Nephron (organoid): ENCODE measurements at regions not wholly inside any gene's neighbourhood (a gene's known extent, or its start where the extent isn't known, plus 50 kb on each side); places are given as distances from the start of the nearest gene placed in this dataset.

Experiments
- H3K27ac Mint-ChIP-seq, 3 experiments: 2 replicates each; pipeline ENCODE4 v1.8.0; 2020; ENCODE audit warnings: mixed read lengths in 3 of 3, mild to moderate bottlenecking in 2 of 3, moderate library complexity in 1 of 3
- H3K27me3 Mint-ChIP-seq: 2 replicates; pipeline ENCODE4 v1.8.0; 2021; ENCODE audit warnings: low read depth, mild to moderate bottlenecking, moderate library complexity, mixed read lengths
- H3K36me3 Mint-ChIP-seq: 2 replicates; pipeline ENCODE4 v1.8.0; 2020; ENCODE audit warnings: low read depth, mixed read lengths
- H3K4me1 Mint-ChIP-seq: 2 replicates; pipeline ENCODE4 v1.8.0; 2020; ENCODE audit warnings: mixed read lengths
- H3K4me3 Mint-ChIP-seq, 3 experiments: 2 replicates each; pipeline ENCODE4 v1.8.0; 2020; ENCODE audit warnings: mild to moderate bottlenecking in 3 of 3, mixed read lengths in 3 of 3, moderate library complexity in 2 of 3
- H3K9me3 Mint-ChIP-seq: 2 replicates; pipeline ENCODE4 v1.8.0; 2020; ENCODE audit warnings: mixed read lengths
- TF ChIP-seq, protein P1 (sequence below), 3 experiments: fragments of 200-600 bp; sonication (generic); IDR thresholded peaks; one replicate each; pipeline ENCODE4 v1.5.0; 2021; ENCODE audit warnings: antibody characterized with exemption in 3 of 3; ENCODE audit not compliant: unreplicated experiment in 3 of 3

DNA sequence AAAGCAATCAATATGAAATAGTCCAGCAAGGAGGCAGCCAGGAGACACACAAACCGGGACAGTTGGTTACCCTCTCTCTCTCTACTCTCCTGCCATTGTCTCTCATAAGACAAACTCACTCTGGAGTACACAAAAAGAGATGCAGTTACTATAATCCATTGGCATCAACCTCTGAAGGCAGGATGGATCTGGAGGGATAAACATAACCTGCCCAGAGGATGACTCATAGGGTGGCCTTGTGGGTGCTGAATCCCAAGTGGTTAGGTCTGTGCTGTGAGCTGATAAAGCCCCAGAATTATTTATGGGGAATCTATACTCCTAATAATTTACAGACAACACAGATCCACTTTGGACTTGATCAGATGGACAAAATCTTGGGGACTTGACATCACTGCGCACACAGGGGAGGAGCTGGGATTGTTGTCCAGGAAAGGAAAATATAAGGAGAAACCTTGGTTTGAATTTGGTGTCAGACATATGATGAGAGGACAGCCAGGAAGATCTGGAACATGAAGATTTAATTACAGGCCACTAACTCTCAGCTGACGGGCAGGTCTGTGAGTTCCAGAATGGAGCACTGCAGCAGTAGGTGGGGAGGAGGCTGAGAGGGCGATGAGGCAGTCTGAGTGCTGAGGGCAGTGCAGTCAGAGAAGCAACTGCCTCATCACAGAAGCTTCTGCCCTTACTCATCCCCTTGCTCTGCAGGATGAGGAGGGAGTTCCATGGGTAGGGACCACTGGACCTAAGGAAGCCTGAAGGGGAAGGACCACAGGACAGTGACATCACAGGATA is 113.9 kb upstream of the PRSS58 start:
- Mint-ChIP-seq H3K4me3 (no peak overlapping the region), H3K27me3 (peaks cover 5% of the 10 kb centered on the region), H3K27ac (no peak overlapping the region), H3K9me3 (peaks cover 15% of the 10 kb centered on the region), H3K36me3 (no peaks in the 10 kb centered on the region), H3K4me1 (no peaks in the 10 kb centered on the region)
- TF ChIP-seq, protein P1, sequence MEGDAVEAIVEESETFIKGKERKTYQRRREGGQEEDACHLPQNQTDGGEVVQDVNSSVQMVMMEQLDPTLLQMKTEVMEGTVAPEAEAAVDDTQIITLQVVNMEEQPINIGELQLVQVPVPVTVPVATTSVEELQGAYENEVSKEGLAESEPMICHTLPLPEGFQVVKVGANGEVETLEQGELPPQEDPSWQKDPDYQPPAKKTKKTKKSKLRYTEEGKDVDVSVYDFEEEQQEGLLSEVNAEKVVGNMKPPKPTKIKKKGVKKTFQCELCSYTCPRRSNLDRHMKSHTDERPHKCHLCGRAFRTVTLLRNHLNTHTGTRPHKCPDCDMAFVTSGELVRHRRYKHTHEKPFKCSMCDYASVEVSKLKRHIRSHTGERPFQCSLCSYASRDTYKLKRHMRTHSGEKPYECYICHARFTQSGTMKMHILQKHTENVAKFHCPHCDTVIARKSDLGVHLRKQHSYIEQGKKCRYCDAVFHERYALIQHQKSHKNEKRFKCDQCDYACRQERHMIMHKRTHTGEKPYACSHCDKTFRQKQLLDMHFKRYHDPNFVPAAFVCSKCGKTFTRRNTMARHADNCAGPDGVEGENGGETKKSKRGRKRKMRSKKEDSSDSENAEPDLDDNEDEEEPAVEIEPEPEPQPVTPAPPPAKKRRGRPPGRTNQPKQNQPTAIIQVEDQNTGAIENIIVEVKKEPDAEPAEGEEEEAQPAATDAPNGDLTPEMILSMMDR (IDR thresholded peaks at IDR 0.05; ENCODE audit: unreplicated experiment in 3 of 3), result no peak

DNA sequence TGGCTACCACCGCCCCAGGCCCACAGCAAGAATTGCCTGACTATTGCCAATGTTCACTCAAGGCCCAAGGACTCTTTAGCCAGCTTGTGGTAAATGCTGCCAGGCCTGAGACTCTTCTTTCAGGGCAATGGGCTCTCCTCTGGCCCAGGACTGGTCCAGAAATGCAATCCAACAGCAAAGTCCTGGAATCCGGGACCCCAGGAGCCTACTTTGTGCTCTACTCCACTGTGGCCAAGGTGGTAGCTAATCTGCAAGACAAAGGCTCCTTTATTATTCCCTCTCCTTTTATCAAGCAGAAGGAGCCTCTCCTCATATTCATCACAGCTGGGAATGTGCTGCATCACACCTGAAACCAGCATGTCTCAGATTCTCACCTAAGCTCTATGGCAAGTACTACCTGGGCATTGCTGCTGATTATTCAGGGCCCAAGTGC is 107.6 kb upstream of the PRSS58 start:
- Mint-ChIP-seq H3K27me3 (no peaks in the 10 kb centered on the region), H3K9me3 (peaks cover 19% of the 10 kb centered on the region), H3K27ac (no peak overlapping the region), H3K4me3 (no peak overlapping the region), H3K4me1 (no peaks in the 10 kb centered on the region), H3K36me3 (no peaks in the 10 kb centered on the region)
- TF ChIP-seq, protein P1 (IDR thresholded peaks at IDR 0.05; ENCODE audit: unreplicated experiment in 3 of 3), result no peak

DNA sequence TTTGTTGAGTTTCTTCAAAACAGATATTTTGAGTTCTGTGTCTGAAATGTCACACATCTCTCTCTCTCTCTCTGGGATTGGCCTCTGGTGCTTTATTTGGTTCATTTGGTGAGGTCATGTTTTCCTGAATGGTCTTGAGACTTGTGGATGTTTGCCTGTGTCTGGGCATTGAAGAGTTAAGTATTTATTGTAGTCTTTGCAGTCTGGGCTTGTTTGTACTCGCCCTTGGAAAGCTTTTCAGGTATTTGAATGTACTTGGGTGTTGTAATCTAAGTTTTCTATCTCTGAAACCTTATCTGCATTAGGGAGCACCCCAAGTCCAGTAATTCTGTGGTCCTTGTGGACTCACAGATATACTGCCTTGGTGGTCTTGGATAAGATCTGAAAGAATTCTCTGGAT is 106.7 kb upstream of the PRSS58 start:
- Mint-ChIP-seq H3K36me3 (no peaks in the 10 kb centered on the region), H3K27me3 (no peaks in the 10 kb centered on the region), H3K4me1 (no peaks in the 10 kb centered on the region), H3K27ac (no peak overlapping the region), H3K4me3 (no peak overlapping the region), H3K9me3 (peaks cover 16% of the 10 kb centered on the region)
- TF ChIP-seq, protein P1 (IDR thresholded peaks at IDR 0.05; ENCODE audit: unreplicated experiment in 3 of 3), result no peak

DNA sequence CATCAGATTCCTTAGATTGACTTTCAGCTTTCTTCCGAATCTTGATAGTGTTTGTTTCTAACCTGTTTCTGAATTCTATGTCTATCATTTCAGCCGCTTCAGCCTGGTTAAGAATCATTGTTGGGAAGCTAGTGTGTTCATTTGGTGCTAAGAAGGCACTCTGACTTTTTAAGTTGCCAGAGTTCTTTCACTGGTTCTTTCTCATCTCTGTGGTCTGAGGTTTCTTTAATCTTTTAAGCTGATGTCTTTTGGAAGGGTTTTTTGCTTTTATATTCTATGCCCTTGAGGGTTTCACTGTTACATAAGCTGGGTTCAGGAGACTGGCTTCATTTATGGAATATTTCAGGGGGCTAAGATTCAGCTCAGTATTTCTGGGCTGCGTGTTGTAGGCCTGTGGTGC is 104.5 kb upstream of the PRSS58 start:
- H3K27ac Mint-ChIP-seq, result no peak overlapping the region
- no peaks in the 10 kb centered on the region for H3K36me3 Mint-ChIP-seq
- H3K4me1 Mint-ChIP-seq, result no peaks in the 10 kb centered on the region
- peaks cover 7% of the 10 kb centered on the region for H3K9me3 Mint-ChIP-seq
- H3K4me3 Mint-ChIP-seq, result no peak overlapping the region
- H3K27me3 Mint-ChIP-seq, result no peaks in the 10 kb centered on the region
- TF ChIP-seq, protein P1 (IDR thresholded peaks at IDR 0.05; ENCODE audit: unreplicated experiment in 3 of 3), result no peak

DNA sequence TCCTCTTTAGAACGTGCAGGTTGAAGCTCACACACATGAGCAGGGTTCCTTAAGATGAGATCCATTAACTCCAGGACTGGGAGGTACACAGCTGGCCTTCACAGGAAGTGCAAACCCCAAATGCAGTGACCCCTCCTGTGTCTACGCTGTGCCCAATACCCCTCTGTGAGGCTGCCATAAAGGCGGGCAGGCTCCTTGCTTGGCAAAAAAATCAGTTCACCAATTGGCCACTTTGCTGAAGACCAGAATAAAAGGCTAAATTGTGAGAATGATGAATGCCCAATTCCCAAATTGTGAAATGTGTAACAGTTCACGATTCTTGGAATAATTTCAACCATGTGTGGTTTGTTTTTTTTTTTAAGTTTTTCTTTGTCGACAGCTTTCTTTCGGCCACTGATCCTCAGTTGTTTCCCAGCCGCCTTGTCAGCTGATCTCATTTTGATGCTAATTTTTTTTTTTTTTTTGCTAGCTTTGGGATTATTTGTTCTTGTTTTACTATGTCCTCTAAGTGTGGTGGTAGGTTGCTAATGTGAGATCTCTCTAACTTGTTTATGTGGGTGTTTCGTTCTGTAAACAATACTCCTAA is 101.9 kb upstream of the PRSS58 start:
- Mint-ChIP-seq H3K4me3 (no peak overlapping the region), H3K9me3 (peaks cover 7% of the 10 kb centered on the region), H3K27me3 (peaks cover 6% of the 10 kb centered on the region), H3K27ac (no peak overlapping the region), H3K4me1 (no peaks in the 10 kb centered on the region), H3K36me3 (no peaks in the 10 kb centered on the region)
- TF ChIP-seq, protein P1 (IDR thresholded peaks at IDR 0.05; ENCODE audit: unreplicated experiment in 3 of 3), result no peak
